Loucy (cell line): ENCODE measurements at regions not wholly inside any gene's neighbourhood (a gene's known extent, or its start where the extent isn't known, plus 50 kb on each side); places are given as distances from the start of the nearest gene placed in this dataset.

ENCODE experiments used
- CTCF ChIP-seq: fragments of 200-600 bp; sonication (generic); conservative IDR thresholded peaks from 2 replicates; pipeline ENCODE4 v1.5.1; 2014; ENCODE audit warnings: mild to moderate bottlenecking, antibody characterized with exemption, low read length
- EZH2phosphoT487 ChIP-seq: fragments of 200-600 bp; IDR thresholded peaks from 2 replicates; pipeline ENCODE4 v1.6.1; 2018; ENCODE audit warnings: antibody characterized with exemption, mild to moderate bottlenecking, moderate library complexity, borderline replicate concordance

GRCh38 chr13:105679838-105680237 lies 855.6 kb downstream of the EFNB2 start:
- TF ChIP-seq CTCF: no peak
- TF ChIP-seq EZH2phosphoT487: no peak
